ENCODE measurements at regions not wholly inside any gene's neighbourhood (a gene's known extent, or its start where the extent isn't known, plus 50 kb on each side); places are given as distances from the start of the nearest gene placed in this dataset.

GRCh38 chr5:82786748-82787147 lies 290.4 kb downstream of the TMEM167A start:
- no peak for TF ChIP-seq CTCF (IDR thresholded peaks at IDR 0.05)
- no peak for TF ChIP-seq POLR2A (IDR thresholded peaks at IDR 0.05)
- no peak for TF ChIP-seq POLR2AphosphoS5 (IDR thresholded peaks at IDR 0.05)

Measured in transverse colon (tissue), 4 donors.